Activated naive CD8-positive, alpha-beta T cell treated with anti-CD3 and anti-CD28 coated beads, Interleukin-2, amount 50 U/mL, for 24 hours (primary cell): ENCODE measurements at regions not wholly inside any gene's neighbourhood (a gene's known extent, or its start where the extent isn't known, plus 50 kb on each side); places are given as distances from the start of the nearest gene placed in this dataset.

ENCODE experiments used
- ATAC-seq: fragments of 150-1000 bp; cut with Tn5 transposase; one replicate; pipeline ENCODE4 v1.10.0; 2021
- DNase-seq: peaks from one replicate; pipeline ENCODE4 v3.0.0; 2021
- H3K27ac Mint-ChIP-seq: one replicate; pipeline ENCODE4 v1.8.0; 2021; ENCODE audit warnings: mild to moderate bottlenecking, mixed read lengths
- H3K27me3 Mint-ChIP-seq: one replicate; pipeline ENCODE4 v1.8.0; 2021; ENCODE audit warnings: mixed read lengths
- H3K36me3 Mint-ChIP-seq: one replicate; pipeline ENCODE4 v1.8.0; 2021; ENCODE audit warnings: low read depth, mixed read lengths
- H3K4me1 Mint-ChIP-seq: one replicate; pipeline ENCODE4 v1.8.0; 2021; ENCODE audit warnings: mixed read lengths
- H3K4me3 Mint-ChIP-seq: one replicate; pipeline ENCODE4 v1.8.0; 2021; ENCODE audit warnings: mild to moderate bottlenecking, moderate library complexity, mixed read lengths
- H3K9me3 Mint-ChIP-seq: one replicate; pipeline ENCODE4 v1.8.0; 2021; ENCODE audit warnings: mixed read lengths

- Mint-ChIP-seq H3K4me1 (peaks cover 18% of the 10 kb centered on the region), H3K27ac (no peak overlapping the region), H3K36me3 (no peaks in the 10 kb centered on the region), H3K4me3 (no peak overlapping the region), H3K27me3 (no peaks in the 10 kb centered on the region), H3K9me3 (no peaks in the 10 kb centered on the region)
- no peak for DNase-seq
- ATAC-seq, result no peak
These were observed 173.3 kb upstream of the S100G start for GRCh38 chrX:16476692-16477091.

GRCh38 chrX:16479206-16479869 is 170.6 kb upstream of the S100G start:
- no peaks in the 10 kb centered on the region for H3K9me3 Mint-ChIP-seq
- no peaks in the 10 kb centered on the region for H3K27me3 Mint-ChIP-seq
- peak; percentile 76 for ATAC-seq
- H3K27ac Mint-ChIP-seq, result peak overlapping the region; percentile 63
- H3K36me3 Mint-ChIP-seq, result no peaks in the 10 kb centered on the region
- peaks cover 27% of the 10 kb centered on the region for H3K4me1 Mint-ChIP-seq
- no peak for DNase-seq
- H3K4me3 Mint-ChIP-seq, result peak overlapping the region; percentile 7

GRCh38 chrX:16480049-16480448 is 169.9 kb upstream of the S100G start:
- ATAC-seq (no peak), DNase-seq (no peak)
- no peak overlapping the region for H3K4me3 Mint-ChIP-seq
- H3K36me3 Mint-ChIP-seq, result no peaks in the 10 kb centered on the region
- H3K4me1 Mint-ChIP-seq, result peaks cover 34% of the 10 kb centered on the region
- H3K27me3 Mint-ChIP-seq, result no peaks in the 10 kb centered on the region
- no peaks in the 10 kb centered on the region for H3K9me3 Mint-ChIP-seq
- peak overlapping the region; percentile 63 for H3K27ac Mint-ChIP-seq

GRCh38 chrX:16484338-16484737 is 165.6 kb upstream of the S100G start:
- Mint-ChIP-seq H3K4me1 (peaks cover 37% of the 10 kb centered on the region), H3K27ac (peak overlapping the region; percentile 69), H3K4me3 (no peak overlapping the region), H3K9me3 (no peaks in the 10 kb centered on the region), H3K27me3 (no peaks in the 10 kb centered on the region), H3K36me3 (no peaks in the 10 kb centered on the region)
- DNase-seq (peak; percentile 4), ATAC-seq (peak; percentile 99)

GRCh38 chrX:16487620-16488385 is 162.2 kb upstream of the S100G start:
- peaks cover 28% of the 10 kb centered on the region for H3K4me1 Mint-ChIP-seq
- no peaks in the 10 kb centered on the region for H3K36me3 Mint-ChIP-seq
- ATAC-seq (no peak), DNase-seq (no peak)
- H3K27me3 Mint-ChIP-seq, result no peaks in the 10 kb centered on the region
- no peaks in the 10 kb centered on the region for H3K9me3 Mint-ChIP-seq
- no peak overlapping the region for H3K4me3 Mint-ChIP-seq
- H3K27ac Mint-ChIP-seq, result no peak overlapping the region

GRCh38 chrX:16488959-16489358 is 161.0 kb upstream of the S100G start:
- Mint-ChIP-seq H3K4me3 (no peak overlapping the region), H3K4me1 (peaks cover 20% of the 10 kb centered on the region), H3K27me3 (peaks cover 2% of the 10 kb centered on the region), H3K27ac (no peak overlapping the region), H3K9me3 (no peaks in the 10 kb centered on the region), H3K36me3 (no peaks in the 10 kb centered on the region)
- DNase-seq, result no peak
- ATAC-seq, result no peak

GRCh38 chrX:16491461-16491860 is 158.5 kb upstream of the S100G start:
- DNase-seq, result no peak
- Mint-ChIP-seq H3K27me3 (peaks cover 2% of the 10 kb centered on the region), H3K4me3 (no peak overlapping the region), H3K9me3 (no peaks in the 10 kb centered on the region), H3K27ac (no peak overlapping the region), H3K4me1 (peaks cover 4% of the 10 kb centered on the region), H3K36me3 (no peaks in the 10 kb centered on the region)
- no peak for ATAC-seq

GRCh38 chrX:16496175-16496574 is 153.8 kb upstream of the S100G start:
- ATAC-seq, result no peak
- DNase-seq, result no peak
- H3K36me3 Mint-ChIP-seq, result no peaks in the 10 kb centered on the region
- H3K27me3 Mint-ChIP-seq, result peaks cover 2% of the 10 kb centered on the region
- no peak overlapping the region for H3K27ac Mint-ChIP-seq
- H3K9me3 Mint-ChIP-seq, result no peaks in the 10 kb centered on the region
- no peak overlapping the region for H3K4me3 Mint-ChIP-seq
- H3K4me1 Mint-ChIP-seq, result no peaks in the 10 kb centered on the region

- ATAC-seq (no peak), DNase-seq (no peak)
- Mint-ChIP-seq H3K9me3 (no peaks in the 10 kb centered on the region), H3K4me1 (peaks cover 8% of the 10 kb centered on the region), H3K4me3 (no peak overlapping the region), H3K27me3 (no peaks in the 10 kb centered on the region), H3K27ac (no peak overlapping the region), H3K36me3 (no peaks in the 10 kb centered on the region)
These were observed 137.9 kb upstream of the S100G start for GRCh38 chrX:16511796-16512776.

- Mint-ChIP-seq H3K9me3 (peaks cover 4% of the 10 kb centered on the region), H3K4me1 (peaks cover 8% of the 10 kb centered on the region), H3K27me3 (no peaks in the 10 kb centered on the region), H3K4me3 (no peak overlapping the region), H3K27ac (no peak overlapping the region), H3K36me3 (no peaks in the 10 kb centered on the region)
- DNase-seq (no peak), ATAC-seq (no peak)
These were observed 133.6 kb upstream of the S100G start for GRCh38 chrX:16516232-16516876.

GRCh38 chrX:16517039-16517605 is 132.8 kb upstream of the S100G start:
- no peak for ATAC-seq
- Mint-ChIP-seq H3K27ac (no peak overlapping the region), H3K36me3 (no peaks in the 10 kb centered on the region)

GRCh38 chrX:16518131-16518530 is 131.8 kb upstream of the S100G start:
- H3K36me3 Mint-ChIP-seq, result no peaks in the 10 kb centered on the region
- H3K4me1 Mint-ChIP-seq, result peaks cover 8% of the 10 kb centered on the region
- DNase-seq (no peak), ATAC-seq (no peak)
- H3K27me3 Mint-ChIP-seq, result no peaks in the 10 kb centered on the region
- no peak overlapping the region for H3K4me3 Mint-ChIP-seq
- peaks cover 4% of the 10 kb centered on the region for H3K9me3 Mint-ChIP-seq
- H3K27ac Mint-ChIP-seq, result no peak overlapping the region

More at GRCh38 chrX:16517039-16517605, 132.8 kb upstream of the S100G start:
- Mint-ChIP-seq H3K4me1 (peaks cover 8% of the 10 kb centered on the region), H3K4me3 (no peak overlapping the region), H3K27me3 (no peaks in the 10 kb centered on the region), H3K9me3 (peaks cover 4% of the 10 kb centered on the region)
- no peak for DNase-seq

GRCh38 chrX:16524316-16524715 is 125.6 kb upstream of the S100G start:
- ATAC-seq (no peak), DNase-seq (no peak)
- no peak overlapping the region for H3K27ac Mint-ChIP-seq
- no peaks in the 10 kb centered on the region for H3K27me3 Mint-ChIP-seq
- no peak overlapping the region for H3K4me3 Mint-ChIP-seq
- peaks cover 21% of the 10 kb centered on the region for H3K4me1 Mint-ChIP-seq
- H3K9me3 Mint-ChIP-seq, result peaks cover 6% of the 10 kb centered on the region
- H3K36me3 Mint-ChIP-seq, result peaks cover 8% of the 10 kb centered on the region

- DNase-seq (no peak), ATAC-seq (no peak)
- no peak overlapping the region for H3K4me3 Mint-ChIP-seq
- H3K27me3 Mint-ChIP-seq, result no peaks in the 10 kb centered on the region
- H3K27ac Mint-ChIP-seq, result no peak overlapping the region
- peaks cover 25% of the 10 kb centered on the region for H3K4me1 Mint-ChIP-seq
- H3K9me3 Mint-ChIP-seq, result peaks cover 5% of the 10 kb centered on the region
- H3K36me3 Mint-ChIP-seq, result peaks cover 9% of the 10 kb centered on the region
These were observed 124.0 kb upstream of the S100G start for GRCh38 chrX:16526003-16526402.
